HG02852 (cell line): ENCODE measurements at regions not wholly inside any gene's neighbourhood (a gene's known extent, or its start where the extent isn't known, plus 50 kb on each side); places are given as distances from the start of the nearest gene placed in this dataset.

Experiments used
- ATAC-seq: cut with Tn5 transposase; IDR thresholded peaks from one replicate; pipeline ENCODE4 v1.9.1; 2021; ENCODE audit warnings: mild to moderate bottlenecking, moderate library complexity; ENCODE audit not compliant: unreplicated experiment

- no peak for ATAC-seq
These were observed 127.0 kb downstream of the MCHR2 start for GRCh38 chr6:99867026-99867425.

GRCh38 chr6:99868074-99868702, 125.8 kb downstream of the MCHR2 start:
- peak; percentile 94 for ATAC-seq
